NCI-H1694 treated with DMSO at 0.1 percent for 48 hours (cell line): ENCODE measurements at regions not wholly inside any gene's neighbourhood (a gene's known extent, or its start where the extent isn't known, plus 50 kb on each side); places are given as distances from the start of the nearest gene placed in this dataset.

Source experiments
- DNase-seq: peaks from one replicate; lab custom pipeline; 2025; lab: John Stamatoyannopoulos, UW

DNA sequence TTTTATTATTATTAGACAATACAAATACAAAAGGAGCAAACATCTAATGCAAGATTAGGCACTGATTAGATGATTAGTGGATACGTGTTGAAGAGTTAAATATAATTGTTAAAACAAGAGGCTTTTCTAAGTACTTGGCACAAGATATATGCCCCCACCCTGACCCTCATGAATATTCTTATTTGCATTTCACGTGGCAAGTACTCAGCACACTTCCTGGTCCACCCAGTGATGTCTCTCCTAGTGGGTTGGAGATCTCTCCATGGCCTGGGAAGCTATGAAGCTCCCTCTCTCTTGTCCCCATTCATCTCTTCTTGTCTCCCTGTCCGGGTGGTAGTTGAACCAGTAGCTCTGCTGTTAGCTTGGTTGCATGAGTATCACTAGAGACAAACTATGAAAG is 375.3 kb downstream of the ADRA2A start:
- no peak for DNase-seq

DNA sequence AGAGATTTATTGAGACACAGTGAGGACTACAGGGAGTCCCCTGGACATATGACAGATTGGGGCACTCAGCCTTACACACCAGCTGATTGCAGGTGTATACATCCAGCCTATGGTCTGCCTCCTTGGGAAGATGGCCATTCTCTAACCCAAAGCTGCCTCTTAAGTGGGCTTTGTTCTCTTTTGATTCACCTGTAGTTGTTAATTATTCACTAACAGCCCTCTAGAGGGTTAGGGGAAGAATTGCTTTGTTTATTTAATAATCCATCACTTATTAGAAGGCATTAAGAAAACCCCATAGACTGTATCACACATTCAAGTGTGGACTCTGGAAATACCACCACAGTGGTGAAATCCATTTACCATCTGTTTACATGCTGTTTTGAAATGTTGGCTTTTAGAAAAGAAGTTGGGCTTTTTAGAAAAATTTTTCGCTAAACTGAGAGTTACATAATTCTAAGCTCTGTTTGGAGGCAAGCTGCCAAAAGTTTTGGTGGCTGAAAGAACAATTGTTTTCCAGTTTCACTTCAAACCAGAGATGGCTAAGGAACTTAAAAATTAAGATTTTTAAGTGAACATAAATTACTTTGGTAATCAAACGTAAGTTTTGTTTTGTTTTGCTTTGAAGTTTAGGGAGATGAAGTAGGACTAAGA is 379.1 kb downstream of the ADRA2A start:
- no peak for DNase-seq

DNA sequence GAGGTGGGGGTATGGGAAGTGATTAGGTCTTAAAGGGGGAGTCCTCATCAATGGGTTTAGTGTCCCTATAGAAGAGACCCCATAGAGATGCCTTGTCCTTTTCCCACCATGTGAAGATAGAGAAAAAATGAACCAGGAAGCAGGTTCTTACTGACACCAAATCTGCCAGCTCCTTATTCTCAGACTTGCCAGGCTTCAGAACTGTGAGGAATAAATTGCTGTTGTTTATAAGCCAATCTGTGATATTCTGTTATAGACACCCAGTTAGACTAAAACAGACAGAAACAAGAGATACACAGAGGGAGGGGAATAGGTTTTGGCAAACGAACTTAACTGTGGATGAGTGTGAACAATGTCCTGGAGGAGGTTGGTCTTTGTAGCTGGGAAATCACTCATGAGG is 381.4 kb downstream of the ADRA2A start:
- DNase-seq = no peak

DNA sequence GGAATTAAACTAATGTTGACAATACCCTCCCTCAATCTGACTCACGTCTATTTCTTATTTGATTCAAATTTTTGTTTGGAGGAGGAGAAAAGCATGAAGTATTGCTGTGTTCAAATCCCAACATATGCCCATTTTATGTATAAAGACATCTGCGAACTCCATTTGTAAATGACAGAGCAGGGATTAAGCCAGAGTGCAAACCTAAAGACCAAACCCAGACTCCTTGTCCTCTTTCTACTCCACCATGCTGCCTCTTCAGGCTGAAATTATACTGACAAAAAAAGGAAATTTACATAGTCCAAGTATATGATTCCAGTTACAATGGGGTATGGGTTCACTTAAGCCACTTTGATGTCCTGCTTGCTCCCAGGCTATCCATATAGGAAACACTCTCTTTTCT is 383.1 kb downstream of the ADRA2A start:
- DNase-seq = no peak

DNA sequence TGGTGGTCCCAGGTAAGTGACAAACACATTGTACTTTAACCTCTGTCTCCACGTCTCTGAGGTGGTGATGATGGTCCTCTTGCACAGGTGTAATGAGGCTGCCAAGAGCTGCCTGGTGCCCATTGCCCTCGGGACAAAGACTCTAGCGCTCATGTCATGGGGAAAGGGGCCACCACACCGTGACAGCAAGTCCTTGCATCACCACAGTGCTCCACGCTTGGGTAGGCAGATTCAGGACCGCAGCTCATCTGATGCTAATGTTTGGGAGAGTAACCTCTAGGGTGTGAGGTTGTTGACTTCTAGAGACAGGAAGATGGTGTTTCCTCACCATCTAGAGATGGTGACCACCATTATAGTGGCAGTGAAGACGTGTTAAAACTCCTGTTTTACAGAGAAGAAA is 395.6 kb downstream of the ADRA2A start:
- no peak for DNase-seq

DNA sequence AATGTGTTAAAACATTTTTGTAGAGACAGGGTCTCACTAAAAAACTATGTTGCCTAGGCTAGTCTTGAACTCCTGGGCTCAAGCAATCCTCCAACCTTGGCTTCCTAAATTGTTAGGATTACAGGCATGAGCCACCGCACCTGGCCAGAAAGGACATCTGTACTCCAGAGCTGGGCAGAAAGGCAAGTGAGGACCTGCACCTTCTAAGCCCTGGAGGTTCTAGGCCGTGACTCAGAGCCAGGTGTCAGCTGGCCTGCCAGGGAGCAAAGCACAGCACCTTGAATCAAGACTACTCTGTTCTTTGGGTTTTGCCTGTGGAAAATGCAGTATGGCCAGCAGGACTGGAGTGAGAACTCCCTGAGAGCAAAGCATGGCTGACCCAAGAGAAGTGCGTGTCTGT is 396.5 kb downstream of the ADRA2A start:
- DNase-seq = no peak

DNA sequence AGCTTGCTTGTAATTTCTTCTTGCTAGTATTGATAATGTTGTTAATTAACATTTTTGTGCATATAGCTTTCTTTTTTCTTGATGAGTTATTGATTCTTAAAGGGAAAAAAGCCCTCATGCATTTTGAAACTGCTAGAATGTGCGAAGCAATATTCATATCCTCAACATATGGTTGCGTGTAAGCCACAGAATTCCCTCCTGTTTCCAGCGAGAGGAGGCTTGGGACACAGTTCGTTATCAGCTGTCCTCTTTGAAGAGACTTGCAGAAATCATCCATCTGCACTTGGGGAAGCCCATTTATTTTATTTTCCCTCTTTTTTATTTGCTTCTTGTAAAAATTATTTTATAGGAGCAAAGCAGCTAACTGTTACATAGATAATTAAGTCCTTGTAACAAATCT is 398.0 kb downstream of the ADRA2A start:
- no peak for DNase-seq

DNA sequence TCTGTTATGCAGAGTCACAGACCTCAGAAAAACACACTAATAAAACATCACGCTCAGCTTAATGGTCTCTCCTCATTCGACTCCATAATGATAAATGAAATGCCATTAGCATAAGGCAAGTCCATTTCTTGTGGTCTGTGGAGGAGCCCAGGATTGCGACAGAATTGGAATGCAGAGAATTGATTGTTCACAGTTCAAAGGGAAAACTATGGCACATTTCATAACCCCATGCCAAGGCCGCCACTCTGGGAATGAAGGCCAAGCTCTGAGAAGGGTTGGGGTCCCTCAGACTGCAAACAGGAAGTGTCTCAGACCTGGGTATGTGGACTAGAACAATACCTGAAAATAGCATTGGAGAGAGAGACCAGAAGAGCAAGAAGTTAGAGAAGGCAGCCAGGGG is 398.9 kb downstream of the ADRA2A start:
- DNase-seq = no peak

DNA sequence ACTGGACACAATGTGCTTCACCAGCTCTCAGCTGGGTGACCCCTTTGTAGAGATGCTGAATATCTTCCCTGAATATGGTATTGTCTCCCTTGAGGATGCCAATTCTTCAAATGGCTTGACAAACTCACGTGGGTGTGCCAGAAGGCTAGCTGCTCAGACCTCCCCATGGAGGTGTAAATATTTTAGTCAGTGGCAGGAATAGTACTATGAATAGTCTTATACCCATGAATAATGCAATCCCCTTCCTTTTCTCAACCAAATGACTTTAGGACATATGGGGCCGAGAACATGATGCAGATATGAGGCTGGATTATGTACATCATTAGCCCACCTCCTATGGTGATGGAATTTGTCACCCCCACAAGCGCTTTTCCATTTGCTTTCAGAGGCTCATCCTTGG is 401.8 kb downstream of the ADRA2A start:
- no peak for DNase-seq

DNA sequence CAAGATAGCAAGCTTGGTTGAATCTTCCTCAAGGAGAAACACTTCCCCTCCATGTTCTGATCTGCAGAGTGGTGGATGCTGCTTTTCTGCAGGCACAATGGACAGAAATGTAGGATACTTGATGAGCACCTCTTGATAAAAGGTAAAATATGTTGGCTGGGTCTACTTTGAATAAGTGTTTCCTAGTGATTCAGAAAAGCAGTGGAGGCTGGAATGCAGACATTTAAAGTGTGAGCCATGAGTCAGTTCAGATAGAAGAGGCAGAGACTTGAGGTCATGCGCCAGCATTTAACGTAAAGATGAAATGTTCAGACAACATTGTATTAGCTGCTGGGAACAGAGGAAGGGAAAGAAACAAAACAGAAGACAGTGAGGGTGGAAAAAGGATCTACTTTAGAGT is 403.1 kb downstream of the ADRA2A start:
- no peak for DNase-seq

DNA sequence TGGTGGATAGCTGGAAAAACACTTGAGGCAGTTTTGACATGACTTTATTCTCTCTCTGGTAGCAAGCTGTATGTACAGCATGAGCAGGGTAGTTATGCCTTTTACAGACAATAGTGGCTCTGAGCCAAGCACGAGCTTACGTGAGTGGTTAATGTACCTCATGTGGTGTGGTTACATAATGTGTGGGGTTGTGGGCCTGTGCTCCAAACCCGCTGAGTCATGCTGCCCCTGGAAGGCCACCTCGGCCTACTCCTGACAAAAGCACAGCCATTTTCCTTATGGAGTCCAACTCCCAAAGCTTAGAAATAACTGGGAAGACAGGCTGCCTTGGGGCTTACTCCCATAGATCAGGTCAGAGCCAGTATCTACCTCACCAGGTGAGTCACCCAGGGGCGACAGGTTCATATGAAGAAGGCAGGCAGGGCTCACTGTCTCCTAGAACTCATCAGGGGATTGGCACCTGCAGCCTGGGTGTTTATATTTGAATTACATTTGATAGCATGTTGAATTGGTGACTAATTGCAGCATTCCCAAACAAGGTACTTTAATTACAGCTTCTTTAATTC is 404.5 kb downstream of the ADRA2A start:
- no peak for DNase-seq

DNA sequence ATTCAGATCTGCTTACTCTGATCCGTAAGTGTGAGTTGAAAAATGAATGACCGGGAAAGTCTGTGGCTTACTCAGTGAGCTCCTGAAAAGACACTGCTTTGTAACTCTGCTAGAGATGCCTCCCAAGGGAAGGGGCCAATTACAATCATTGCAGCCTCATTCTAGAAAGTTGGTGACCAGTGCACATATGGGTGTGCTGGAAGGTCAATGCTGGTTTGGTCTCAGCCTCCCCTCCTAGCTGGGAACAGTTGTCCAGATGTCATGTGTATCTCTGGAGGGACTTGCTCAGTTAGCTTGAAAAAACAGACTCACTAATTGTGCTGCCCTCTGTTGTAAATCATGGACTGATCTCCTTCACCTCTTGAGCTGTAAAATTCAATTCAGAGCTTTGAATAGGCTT is 405.0 kb downstream of the ADRA2A start:
- DNase-seq = no peak

DNA sequence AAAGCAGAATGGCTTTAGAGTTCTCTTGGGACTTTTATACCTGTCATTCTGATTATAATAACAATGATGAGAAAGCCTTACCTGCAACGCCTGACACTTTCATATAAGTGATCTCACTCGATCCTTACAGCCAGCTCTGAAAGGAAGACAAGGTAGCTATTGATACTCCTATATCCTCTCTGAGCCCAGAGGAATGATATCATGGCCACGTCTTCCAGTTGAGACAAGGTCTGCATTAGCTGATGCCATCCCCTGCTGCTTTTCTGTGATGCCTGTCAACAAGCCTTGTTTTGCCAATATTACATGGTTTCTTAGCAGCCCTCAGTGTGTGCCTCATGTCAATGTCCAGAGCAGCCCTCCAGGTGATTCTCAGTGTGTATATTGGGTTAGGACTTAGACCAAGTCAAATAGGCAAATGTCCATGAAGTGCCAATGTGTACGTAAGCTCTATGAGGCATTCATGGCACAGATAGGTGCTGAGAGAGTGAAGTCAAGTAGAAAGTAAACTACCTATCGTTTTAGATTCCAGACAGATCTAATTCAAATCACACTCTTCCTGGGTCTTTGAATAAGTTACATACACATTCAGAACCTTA is 405.9 kb downstream of the ADRA2A start:
- no peak for DNase-seq

DNA sequence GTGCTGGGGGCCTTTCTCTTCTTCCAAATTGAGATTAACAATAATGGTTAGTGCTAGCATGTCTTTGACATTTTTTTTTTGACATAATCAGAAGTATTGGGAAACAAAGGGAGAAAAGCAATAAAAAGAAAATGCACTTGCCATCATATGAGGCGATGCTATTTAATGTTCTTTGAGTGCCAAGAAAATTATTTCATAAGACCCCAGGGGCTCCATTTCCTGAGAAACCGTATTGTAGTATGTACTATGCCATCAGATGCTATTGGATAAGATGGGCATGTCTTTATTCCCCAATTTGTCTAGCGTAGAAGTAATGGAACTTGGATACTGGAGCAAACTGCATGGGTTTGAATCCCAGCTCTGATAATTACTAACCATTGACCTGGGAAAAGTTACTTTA is 408.9 kb downstream of the ADRA2A start:
- DNase-seq = no peak

DNA sequence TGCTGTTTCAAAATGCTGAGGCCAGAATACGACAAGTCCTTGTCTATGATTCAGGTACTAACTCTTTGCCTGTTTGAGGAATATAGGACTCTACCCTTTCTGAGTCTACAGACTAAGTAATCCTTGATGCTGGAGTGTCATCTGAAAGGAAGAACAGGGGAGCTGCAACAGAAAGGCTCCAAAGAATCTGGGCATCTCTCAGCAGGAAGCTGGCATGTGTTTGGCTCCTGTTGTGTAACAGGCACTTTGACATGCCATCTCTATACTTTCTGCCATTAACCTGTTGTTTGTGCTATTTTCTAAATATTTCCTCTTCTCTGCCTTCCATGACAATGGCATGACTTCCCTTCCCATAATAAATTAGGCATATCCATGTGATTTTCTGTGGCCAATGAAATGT is 409.5 kb downstream of the ADRA2A start:
- no peak for DNase-seq

DNA sequence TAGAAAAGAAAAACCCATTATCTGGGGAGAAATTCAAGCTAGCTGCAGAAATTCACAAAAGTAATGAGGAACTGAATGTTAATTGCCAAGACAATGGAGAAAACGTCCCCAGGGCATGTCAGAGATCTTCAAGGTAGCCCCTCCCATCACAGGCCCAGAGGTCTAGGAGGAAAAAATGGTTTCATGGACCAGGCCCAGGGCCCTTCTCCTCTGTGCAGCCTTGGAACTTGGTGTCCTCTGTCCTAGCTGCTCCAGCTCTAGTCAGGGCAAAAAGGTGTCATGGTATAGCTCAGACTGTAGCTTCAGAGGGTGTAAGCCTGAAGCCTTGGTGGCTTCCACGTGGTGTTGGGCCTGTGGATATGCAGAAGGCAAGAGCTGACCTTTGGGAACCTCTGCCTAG is 411.8 kb downstream of the ADRA2A start:
- DNase-seq = no peak

DNA sequence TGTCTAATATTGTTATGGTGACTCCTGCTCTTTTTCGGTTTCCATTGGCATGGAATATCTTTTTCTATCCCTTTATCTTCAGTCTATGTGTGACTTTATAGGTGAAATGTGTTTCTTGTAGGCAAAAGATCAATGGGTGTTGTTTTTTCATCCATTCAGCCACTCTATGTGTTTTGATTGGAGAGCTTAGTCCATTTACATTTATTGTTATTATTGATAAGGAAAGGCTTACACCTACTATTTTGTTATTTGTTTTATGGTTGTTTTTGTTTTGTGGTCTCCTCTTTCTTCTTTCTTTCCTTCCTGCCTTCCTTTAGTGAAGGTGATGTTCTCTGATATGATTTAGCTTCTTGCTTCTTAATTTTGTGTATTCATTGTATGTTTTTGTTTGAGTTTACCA is 414.3 kb downstream of the ADRA2A start:
- no peak for DNase-seq

DNA sequence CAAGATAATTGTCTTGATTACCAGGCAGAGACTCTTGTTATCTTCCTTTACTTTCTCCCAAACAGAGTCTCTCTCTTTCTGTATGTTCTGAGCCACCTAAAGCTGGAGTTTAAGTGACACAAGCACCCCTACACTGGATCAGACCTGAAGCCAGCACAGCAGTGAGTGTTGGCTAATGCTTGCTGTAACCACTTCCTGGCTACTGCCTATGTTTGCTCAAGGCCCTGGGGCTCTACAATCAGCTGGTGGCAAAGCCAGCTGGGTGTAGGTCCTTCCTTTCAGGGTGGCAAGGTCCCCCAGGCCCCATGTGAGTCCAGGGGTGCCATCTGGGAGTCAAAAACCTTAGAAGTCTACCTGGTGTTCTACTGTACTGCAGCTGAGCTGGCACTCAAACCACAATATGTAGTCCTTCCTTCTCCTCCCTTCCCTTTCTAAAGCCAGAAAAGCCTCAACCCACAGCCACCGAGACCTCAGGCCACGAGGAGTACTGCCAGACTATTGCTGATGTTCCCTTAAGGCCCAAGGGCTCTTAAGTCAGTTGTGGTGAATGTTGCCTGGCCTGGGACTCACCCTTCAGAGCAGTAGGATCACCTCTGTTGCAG is 416.3 kb downstream of the ADRA2A start:
- no peak for DNase-seq

DNA sequence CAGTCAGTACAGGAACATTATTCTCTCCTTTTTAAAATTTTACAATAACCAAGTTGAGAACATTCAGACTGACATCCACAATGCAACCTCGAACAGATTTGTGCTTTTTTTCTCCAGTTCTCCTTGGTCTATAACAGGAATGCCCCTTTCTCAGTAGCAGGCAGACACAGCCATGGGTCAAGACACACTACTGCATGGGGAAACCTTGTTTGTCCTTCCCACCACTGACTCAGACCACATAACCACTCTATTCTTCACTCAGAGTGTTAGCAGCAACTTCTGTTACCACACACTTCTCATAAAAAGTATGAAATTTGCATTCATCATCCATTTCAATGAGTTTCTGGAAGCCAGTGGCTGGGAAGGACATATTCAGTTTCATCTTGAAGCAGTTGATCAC is 421.7 kb downstream of the ADRA2A start:
- no peak for DNase-seq

DNA sequence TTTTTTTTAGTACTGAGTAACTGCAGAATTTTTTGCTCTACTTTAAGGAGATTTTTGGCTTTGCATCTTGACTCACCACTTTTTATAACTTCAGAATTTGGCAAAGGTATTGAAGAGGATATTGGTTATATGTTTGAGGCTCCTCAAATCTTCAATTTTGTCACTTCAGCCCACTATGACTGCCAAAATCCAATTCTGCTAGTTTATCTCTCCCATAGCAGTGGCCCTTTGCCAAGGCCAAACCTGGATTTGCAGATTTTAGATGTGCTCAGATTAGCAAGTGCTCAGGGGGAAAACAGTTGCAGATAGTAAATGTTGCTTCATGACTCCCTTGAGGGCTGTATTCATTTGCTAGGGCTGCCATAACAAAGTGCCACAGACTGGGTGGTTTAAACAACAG is 427.5 kb downstream of the ADRA2A start:
- DNase-seq = no peak

DNA sequence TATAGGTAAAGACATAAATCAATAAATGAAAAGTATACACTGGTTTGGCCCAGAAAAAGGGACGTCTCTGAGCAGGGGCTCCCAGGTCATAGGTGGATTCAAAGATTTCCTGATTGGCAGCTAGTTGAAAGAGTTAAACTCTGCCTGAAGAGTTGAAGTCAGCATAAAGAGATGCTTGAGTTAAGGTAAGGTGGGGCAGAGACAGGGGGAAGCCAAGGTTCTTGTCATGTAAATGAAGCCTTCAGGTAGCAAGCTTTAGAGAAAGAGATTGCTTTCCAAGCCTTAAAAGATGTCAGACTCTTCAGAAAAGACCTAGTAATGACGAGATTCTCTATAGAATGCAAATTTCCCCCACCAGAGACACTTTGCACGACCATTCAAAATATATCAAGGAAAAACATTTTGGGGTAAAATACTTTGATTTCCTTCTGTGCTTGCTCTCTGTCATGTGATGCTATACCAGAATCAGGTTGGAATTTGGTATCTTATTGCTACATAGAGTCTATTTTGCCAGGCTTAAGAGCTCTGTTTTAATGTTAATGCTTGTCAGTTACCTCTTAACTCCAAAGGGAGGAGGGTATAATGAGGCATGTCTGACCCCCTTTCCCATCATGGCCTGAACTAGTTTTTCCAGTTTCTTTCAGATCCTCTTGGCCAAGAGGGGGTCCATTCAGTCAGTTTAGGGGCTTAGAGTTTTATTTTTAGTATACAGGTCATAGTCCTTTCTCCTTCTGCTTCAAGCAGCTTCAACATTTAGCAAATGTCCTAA is 429.6 kb downstream of the ADRA2A start:
- DNase-seq = no peak

DNA sequence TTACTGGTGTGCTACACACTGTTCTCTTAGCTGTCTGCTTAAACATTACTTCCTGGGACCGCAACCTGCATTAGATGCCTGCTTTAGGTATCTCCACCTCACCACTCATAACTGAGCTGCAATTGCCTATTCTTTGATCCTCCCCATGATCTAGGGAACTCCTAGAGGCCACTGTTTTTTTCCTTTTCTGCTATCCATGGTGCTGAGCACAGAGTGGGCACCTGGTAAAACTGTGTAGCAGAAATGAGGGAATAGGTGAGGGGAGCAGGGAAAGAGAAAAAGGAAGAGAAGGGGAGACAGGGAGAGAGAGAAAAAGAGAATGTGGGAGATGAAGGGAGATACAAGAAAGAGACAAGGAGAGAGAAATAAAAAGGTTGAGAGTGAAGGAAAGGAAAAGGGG is 434.9 kb downstream of the ADRA2A start:
- no peak for DNase-seq

DNA sequence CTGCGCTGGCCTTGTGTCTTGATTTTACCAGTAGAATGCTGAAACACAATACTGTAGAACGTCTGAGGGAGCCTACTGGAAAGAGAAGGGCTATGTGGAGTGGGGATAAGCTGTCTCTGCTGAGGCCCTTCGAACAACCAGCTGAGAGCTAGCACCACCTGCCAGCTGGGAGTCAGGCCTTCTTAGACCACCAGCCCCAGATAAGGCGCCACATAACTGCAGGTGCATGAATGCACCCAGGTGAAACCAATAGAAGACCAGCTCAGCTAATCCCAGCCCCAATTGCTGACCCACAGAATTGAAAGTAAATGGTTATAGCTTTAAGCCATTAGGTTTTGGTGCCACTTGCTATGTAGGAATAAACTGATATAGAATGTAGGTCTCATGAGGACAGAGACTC is 438.4 kb downstream of the ADRA2A start:
- no peak for DNase-seq
